Stomach smooth muscle (tissue), 2 donors: ENCODE measurements at regions not wholly inside any gene's neighbourhood (a gene's known extent, or its start where the extent isn't known, plus 50 kb on each side); places are given as distances from the start of the nearest gene placed in this dataset.

ENCODE experiments used
- H3K27ac ChIP-seq: one replicate; pipeline ENCODE4 v1.7.0; 2013; ENCODE audit warnings: mild to moderate bottlenecking, low read length, inconsistent platforms
- H3K27me3 ChIP-seq, 2 donors: one replicate each; pipeline ENCODE4 v1.7.0; 2013; ENCODE audit warnings: low read length in 2 of 2; ENCODE audit not compliant: insufficient read depth in 2 of 2, control insufficient read depth in 1 of 2
- H3K36me3 ChIP-seq, 2 donors: one replicate each; pipeline ENCODE4 v1.7.0; 2013; ENCODE audit warnings: low read length in 2 of 2; ENCODE audit not compliant: control insufficient read depth in 2 of 2, insufficient read depth in 2 of 2
- H3K4me1 ChIP-seq: one replicate; pipeline ENCODE4 v1.7.0; 2013; ENCODE audit warnings: low read length; ENCODE audit not compliant: control insufficient read depth, insufficient read depth
- H3K4me3 ChIP-seq, 2 donors: one replicate each; pipeline ENCODE4 v1.7.0; 2013; ENCODE audit warnings: low read length in 2 of 2
- H3K9ac ChIP-seq, 2 donors: one replicate each; pipeline ENCODE4 v1.7.0; 2013; ENCODE audit warnings: low read length in 2 of 2, mild to moderate bottlenecking in 1 of 2
- H3K9me3 ChIP-seq, 2 donors: one replicate each; pipeline ENCODE4 v1.7.0; 2013; ENCODE audit warnings: low read length in 2 of 2; ENCODE audit not compliant: control insufficient read depth in 2 of 2
- donor health status: healthy.
- donor health status: Pancreatic carcinoma.

DNA sequence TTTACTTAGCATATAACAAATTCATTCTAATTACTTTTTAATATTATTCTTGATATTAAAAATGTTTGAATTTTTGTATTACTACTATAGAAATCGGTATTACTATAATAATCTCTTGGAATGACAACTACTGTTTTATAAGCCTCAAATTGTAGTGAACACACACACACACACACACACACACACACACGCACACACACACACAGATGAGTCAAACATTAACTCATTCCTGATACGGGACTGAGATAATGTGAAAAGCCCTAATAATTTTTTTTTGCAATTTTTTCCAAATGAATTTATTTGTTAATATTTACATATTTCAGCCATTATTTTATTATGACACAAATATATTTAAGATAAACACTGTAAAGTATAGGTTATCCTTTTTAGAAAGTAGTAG is 951.2 kb upstream of the PHF14 start:
- Histone ChIP-seq H3K4me3 (no peak overlapping the region), H3K9ac (no peak overlapping the region), H3K27me3 (no peaks in the 10 kb centered on the region), H3K27ac (no peak overlapping the region), H3K9me3 (no peaks in the 10 kb centered on the region), H3K36me3 (no peaks in the 10 kb centered on the region), H3K4me1 (no peaks in the 10 kb centered on the region)

DNA sequence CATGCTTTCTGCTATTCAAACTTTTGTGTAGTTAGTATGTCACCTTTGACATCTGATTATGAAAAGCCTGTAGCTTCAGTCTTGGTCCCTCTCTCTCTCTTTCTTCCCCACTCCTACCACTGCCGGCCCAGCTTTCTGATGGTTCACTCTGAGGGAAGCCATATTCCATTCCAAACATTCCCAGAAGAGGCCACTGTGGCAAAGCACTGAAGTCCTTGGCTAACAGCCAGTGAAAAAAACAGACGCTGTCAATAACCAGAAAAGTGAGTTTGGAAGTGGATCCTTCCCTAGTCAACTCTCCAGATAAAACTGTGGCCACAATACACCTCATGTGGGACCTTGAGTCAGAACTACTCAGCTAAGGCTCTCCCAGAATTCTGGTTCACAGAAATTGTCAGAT is 950.7 kb upstream of the PHF14 start:
- no peaks in the 10 kb centered on the region for H3K9me3 ChIP-seq
- H3K4me1 ChIP-seq = no peaks in the 10 kb centered on the region
- H3K9ac ChIP-seq = no peak overlapping the region
- no peaks in the 10 kb centered on the region for H3K27me3 ChIP-seq
- H3K4me3 ChIP-seq = no peak overlapping the region
- H3K27ac ChIP-seq = no peak overlapping the region
- H3K36me3 ChIP-seq = no peaks in the 10 kb centered on the region

DNA sequence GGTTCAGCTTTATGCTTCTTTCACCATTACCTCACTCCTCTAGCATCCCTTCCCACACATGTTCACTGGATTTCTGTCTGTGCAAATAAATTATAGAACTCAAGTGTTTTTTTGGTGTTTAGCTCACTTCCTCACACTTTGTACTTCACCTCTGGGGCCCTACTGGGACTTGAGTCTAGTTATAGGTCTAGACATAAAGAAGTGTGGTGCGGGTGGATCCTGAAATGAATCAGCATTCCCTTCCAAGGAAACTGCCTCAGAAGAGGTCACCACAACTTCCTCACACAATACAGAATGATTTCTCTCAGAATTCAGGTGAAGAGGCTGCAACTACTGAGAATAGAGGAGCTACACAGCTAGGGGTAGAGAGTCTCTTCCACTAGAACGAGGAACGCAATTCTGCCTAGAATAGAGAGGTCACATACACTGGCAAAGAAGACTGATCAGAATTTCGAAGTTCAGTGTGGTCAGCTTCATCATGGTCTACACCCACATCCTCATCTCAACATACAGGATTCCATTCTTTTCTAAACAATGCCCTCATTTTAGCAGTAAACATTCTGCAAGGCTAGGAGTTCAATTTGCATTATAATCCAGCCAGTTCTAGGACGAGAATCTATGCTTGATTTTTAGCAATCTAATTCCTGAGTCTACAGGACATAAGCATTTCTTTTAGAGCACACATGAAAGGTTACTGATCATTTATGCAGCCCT is 938.7 kb upstream of the PHF14 start:
- H3K9ac ChIP-seq = no peak overlapping the region
- no peak overlapping the region for H3K4me3 ChIP-seq

DNA sequence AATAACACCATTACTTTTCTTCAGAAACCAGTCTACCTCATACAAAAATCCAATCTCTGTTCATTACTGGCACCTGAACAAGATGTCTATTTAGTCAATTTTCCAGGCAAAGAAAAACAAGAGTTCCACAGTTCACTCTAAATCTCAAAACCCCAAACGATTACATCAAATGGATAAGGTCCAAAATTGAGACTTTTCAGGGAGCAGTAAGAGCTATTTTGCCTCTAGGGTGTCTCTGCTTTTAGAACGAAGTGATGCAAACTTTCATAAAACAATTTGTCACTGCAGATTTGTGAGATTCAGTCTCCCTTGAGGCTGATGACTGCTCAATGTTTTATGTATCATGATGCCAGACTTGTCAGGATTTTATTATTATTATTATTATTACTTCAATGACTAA is 937.0 kb upstream of the PHF14 start:
- Histone ChIP-seq H3K9ac (no peak overlapping the region), H3K27me3 (no peaks in the 10 kb centered on the region), H3K4me1 (no peaks in the 10 kb centered on the region), H3K27ac (no peak overlapping the region), H3K4me3 (no peak overlapping the region), H3K9me3 (no peaks in the 10 kb centered on the region), H3K36me3 (no peaks in the 10 kb centered on the region)

More for the DNA sequence above, 938.7 kb upstream of the PHF14 start:
- Histone ChIP-seq H3K36me3 (no peaks in the 10 kb centered on the region), H3K4me1 (no peaks in the 10 kb centered on the region), H3K27me3 (no peaks in the 10 kb centered on the region), H3K27ac (no peak overlapping the region), H3K9me3 (no peaks in the 10 kb centered on the region)

DNA sequence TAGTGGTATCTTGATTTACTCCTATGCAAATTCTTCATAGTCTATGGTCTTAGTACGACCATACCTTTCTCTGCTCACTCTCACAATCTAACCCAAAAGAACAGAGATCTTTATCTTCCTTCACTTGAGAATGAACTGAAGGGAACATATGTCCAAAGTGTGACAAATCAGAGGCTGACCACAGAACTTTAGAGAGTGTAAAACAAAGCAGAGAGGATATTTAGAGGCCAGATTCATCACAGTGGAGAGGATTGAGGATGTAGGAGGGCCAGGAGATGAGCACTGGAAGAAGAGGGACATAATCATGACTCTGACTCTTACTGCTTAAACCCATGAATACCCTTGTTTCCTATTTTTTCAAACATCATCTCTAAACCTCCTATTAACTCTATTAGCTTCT is 935.3 kb upstream of the PHF14 start:
- Histone ChIP-seq H3K9me3 (no peaks in the 10 kb centered on the region), H3K9ac (no peak overlapping the region), H3K4me1 (no peaks in the 10 kb centered on the region)

DNA sequence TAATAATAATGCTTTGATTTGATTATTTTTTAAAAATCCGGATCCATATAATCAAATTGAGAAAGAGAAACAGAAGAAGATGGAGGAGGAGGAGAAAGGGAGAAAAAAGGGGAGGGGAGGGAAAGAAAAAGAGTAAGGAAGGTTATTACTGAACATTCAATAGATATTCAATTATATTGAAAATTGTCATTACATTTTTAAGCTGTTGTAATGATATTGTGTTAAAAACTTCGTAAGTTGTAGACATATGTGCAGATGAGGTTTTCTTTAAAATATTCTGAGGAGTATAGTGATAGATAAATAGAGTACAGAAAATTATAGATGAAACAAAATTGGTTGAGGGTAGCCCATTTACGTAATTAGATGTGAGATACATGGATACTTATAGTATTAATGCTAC is 933.0 kb upstream of the PHF14 start:
- no peaks in the 10 kb centered on the region for H3K4me1 ChIP-seq
- H3K27me3 ChIP-seq = no peaks in the 10 kb centered on the region
- no peak overlapping the region for H3K4me3 ChIP-seq
- no peaks in the 10 kb centered on the region for H3K36me3 ChIP-seq
- no peak overlapping the region for H3K9ac ChIP-seq
- H3K9me3 ChIP-seq = no peaks in the 10 kb centered on the region
- no peak overlapping the region for H3K27ac ChIP-seq

More for the DNA sequence above, 935.3 kb upstream of the PHF14 start:
- H3K4me3 ChIP-seq = no peak overlapping the region
- H3K27ac ChIP-seq = no peak overlapping the region
- no peaks in the 10 kb centered on the region for H3K36me3 ChIP-seq
- H3K27me3 ChIP-seq = no peaks in the 10 kb centered on the region

DNA sequence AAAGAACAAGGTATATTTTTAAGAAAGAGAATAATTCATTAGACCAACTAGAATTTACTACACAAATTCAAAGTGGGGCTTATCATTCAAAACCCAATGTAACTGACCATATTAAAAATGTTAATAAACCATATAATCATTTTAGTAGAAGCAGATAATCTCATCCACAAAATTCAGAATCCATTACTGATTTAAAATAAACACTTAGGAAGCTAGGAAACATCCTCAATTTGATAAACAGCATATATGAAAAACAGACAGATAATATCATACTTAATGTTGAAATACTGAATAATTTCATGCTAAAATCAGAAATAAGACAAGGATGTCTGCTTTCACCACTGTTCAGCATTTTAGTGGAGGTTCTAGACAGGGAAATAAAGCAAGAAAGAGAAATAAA is 902.8 kb upstream of the PHF14 start:
- Histone ChIP-seq H3K27ac (no peak overlapping the region), H3K36me3 (no peaks in the 10 kb centered on the region), H3K9me3 (no peaks in the 10 kb centered on the region), H3K4me1 (no peaks in the 10 kb centered on the region), H3K4me3 (no peak overlapping the region), H3K27me3 (no peaks in the 10 kb centered on the region), H3K9ac (no peak overlapping the region)

DNA sequence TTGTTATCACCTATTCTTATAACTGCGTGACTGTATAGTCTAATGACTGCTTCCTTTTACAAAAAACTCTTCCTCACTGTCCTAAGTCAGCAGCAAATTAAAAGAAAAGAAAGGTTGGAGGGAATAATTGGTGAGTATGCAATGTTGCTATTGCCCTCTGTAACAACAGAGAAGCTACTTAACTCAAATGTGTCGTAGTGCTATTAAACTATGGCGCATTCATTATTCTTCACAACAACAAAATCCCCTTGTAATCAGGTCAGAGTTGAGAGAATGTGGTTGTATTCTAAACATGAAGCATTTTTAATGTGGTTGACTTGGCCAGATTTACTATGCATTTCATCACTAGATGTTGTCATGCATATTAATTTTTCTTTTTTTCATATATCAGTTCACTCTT is 897.8 kb upstream of the PHF14 start:
- H3K36me3 ChIP-seq = no peaks in the 10 kb centered on the region
- no peak overlapping the region for H3K27ac ChIP-seq
- H3K9me3 ChIP-seq = no peaks in the 10 kb centered on the region
- no peak overlapping the region for H3K4me3 ChIP-seq
- H3K9ac ChIP-seq = no peak overlapping the region
- no peaks in the 10 kb centered on the region for H3K27me3 ChIP-seq
- no peaks in the 10 kb centered on the region for H3K4me1 ChIP-seq

DNA sequence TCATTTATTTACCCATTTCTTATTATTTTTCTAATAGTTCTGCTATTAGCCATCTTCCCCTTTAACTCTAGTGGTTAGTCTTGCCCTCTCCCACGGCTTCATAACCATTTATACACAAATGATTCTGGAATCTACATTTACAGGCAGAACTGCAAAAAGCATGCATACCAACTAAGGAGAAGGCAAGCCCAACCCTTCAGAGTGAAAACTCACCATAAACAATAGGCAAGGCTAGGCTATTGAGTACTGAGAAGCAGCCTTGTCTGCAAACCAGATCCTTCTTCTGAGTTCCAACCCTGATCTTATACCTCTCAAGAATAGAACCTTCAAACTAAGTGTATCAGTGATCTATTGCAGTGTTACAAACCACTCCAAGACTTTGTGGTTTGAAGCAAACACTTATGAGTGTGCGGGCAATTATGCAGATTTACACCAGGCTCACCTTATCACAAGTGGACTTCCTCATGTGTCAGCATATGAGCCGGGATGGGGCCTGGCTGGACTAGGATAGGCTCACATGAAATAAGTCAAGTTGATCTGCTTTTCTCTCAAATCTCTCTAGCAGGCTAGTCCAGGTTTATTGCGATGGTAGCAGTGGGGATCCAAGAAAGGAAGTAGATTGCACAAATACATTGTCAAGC is 896.9 kb upstream of the PHF14 start:
- H3K9ac ChIP-seq = no peak overlapping the region
- H3K27ac ChIP-seq = no peak overlapping the region
- H3K9me3 ChIP-seq = no peaks in the 10 kb centered on the region
- no peaks in the 10 kb centered on the region for H3K27me3 ChIP-seq
- no peak overlapping the region for H3K4me3 ChIP-seq
- no peaks in the 10 kb centered on the region for H3K4me1 ChIP-seq
- no peaks in the 10 kb centered on the region for H3K36me3 ChIP-seq

DNA sequence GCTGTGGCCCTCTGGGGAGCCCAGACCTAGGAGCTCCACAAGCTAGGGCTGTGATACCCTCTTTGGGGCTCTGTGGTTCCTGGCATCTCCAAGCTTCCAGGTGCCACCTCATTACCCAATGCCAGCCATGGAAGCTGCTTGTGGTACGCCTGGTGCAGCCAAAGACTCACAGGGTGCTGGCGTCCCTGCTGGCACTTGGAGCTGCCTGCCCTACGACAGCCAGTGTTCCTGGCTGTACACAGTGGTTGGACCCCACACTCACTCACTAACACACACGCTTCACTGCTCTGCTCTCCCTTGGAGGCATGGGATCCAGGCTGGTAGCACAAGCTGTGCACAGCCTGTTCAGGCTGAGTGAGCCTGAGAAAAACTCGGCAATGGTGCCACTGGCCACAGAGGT is 894.1 kb upstream of the PHF14 start:
- Histone ChIP-seq H3K9me3 (no peaks in the 10 kb centered on the region), H3K36me3 (no peaks in the 10 kb centered on the region), H3K27me3 (no peaks in the 10 kb centered on the region), H3K4me1 (no peaks in the 10 kb centered on the region), H3K27ac (no peak overlapping the region), H3K9ac (no peak overlapping the region), H3K4me3 (no peak overlapping the region)

DNA sequence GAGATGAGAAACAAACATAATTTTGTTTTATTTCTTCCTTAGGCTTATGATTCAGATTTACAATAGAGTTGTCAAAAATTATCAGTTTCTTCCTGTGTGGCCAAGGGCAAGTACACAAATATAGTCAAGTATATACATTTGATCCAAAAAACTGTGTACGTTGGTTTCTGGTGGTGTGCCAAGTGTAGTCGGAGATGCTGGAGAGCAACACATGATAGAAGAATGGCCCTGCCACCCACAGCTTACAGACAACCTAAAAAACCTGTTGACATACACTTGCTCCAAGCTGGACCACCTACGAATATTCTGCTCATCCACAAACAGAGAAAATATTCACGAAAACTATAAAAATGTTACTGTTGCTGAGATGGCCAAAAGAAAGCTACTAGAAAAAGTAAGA is 890.8 kb upstream of the PHF14 start:
- Histone ChIP-seq H3K27ac (no peak overlapping the region), H3K9me3 (no peaks in the 10 kb centered on the region), H3K4me3 (no peak overlapping the region), H3K4me1 (no peaks in the 10 kb centered on the region), H3K36me3 (no peaks in the 10 kb centered on the region), H3K27me3 (no peaks in the 10 kb centered on the region), H3K9ac (no peak overlapping the region)
